ENCODE measurements at regions not wholly inside any gene's neighbourhood (a gene's known extent, or its start where the extent isn't known, plus 50 kb on each side); places are given as distances from the start of the nearest gene placed in this dataset.

- no peaks in the 10 kb centered on the region for H3K4me1 ChIP-seq (ENCODE audit: control insufficient read depth, low read length)
- no peaks in the 10 kb centered on the region for H3K9me2 ChIP-seq (replicated peaks; ENCODE audit: control insufficient read depth, low read length)
- H3K79me2 ChIP-seq (ENCODE audit: control insufficient read depth, low read length), result no peaks in the 10 kb centered on the region
- no peaks in the 10 kb centered on the region for H3F3A ChIP-seq (ENCODE audit: control insufficient read depth, insufficient read depth)
- no peak overlapping the region for H3K4me3 ChIP-seq (ENCODE audit: low read length)
- TF ChIP-seq CTCF (IDR thresholded peaks at IDR 0.05; ENCODE audit: low read depth, low read length, poor library complexity, severe bottlenecking) (no peak), EZH2phosphoT487 (IDR thresholded peaks at IDR 0.05; ENCODE audit: borderline replicate concordance, low read length) (no peak)
- H4K20me1 ChIP-seq (ENCODE audit: control insufficient read depth, insufficient read depth, low read depth, low read length), result no peaks in the 10 kb centered on the region
- no peak overlapping the region for H3K27ac ChIP-seq (ENCODE audit: low read depth, low read length)
- H3K4me2 ChIP-seq (ENCODE audit: low read length), result no peak overlapping the region
- no peaks in the 10 kb centered on the region for H3K36me3 ChIP-seq (ENCODE audit: control insufficient read depth, low read length)
- H3K27me3 ChIP-seq (ENCODE audit: control insufficient read depth, low read length), result no peaks in the 10 kb centered on the region
- no peaks in the 10 kb centered on the region for H3K9me3 ChIP-seq (ENCODE audit: control insufficient read depth, insufficient read depth, low read length)
Observed at GRCh38 chr2:19656011-19656410, 245.8 kb downstream of the TTC32 start.

GRCh38 chr2:19654310-19655090 is 247.3 kb downstream of the TTC32 start:
- Histone ChIP-seq H3K27ac (ENCODE audit: low read depth, low read length) (no peak overlapping the region), H3K4me3 (ENCODE audit: low read length) (no peak overlapping the region), H3K9me2 (replicated peaks; ENCODE audit: control insufficient read depth, low read length) (no peaks in the 10 kb centered on the region), H3K4me2 (ENCODE audit: low read length) (no peak overlapping the region), H3F3A (ENCODE audit: control insufficient read depth, insufficient read depth) (no peaks in the 10 kb centered on the region), H3K79me2 (ENCODE audit: control insufficient read depth, low read length) (no peaks in the 10 kb centered on the region), H3K4me1 (ENCODE audit: control insufficient read depth, low read length) (no peaks in the 10 kb centered on the region), H3K27me3 (ENCODE audit: control insufficient read depth, low read length) (no peaks in the 10 kb centered on the region), H3K9me3 (ENCODE audit: control insufficient read depth, insufficient read depth, low read length) (no peaks in the 10 kb centered on the region), H4K20me1 (ENCODE audit: control insufficient read depth, insufficient read depth, low read depth, low read length) (no peaks in the 10 kb centered on the region), H3K36me3 (ENCODE audit: control insufficient read depth, low read length) (no peaks in the 10 kb centered on the region)
- TF ChIP-seq CTCF (IDR thresholded peaks at IDR 0.05; ENCODE audit: low read depth, low read length, poor library complexity, severe bottlenecking), result no peak
- no peak for TF ChIP-seq EZH2phosphoT487 (IDR thresholded peaks at IDR 0.05; ENCODE audit: borderline replicate concordance, low read length)

GRCh38 chr2:19653509-19653908 is 248.3 kb downstream of the TTC32 start:
- no peak for TF ChIP-seq EZH2phosphoT487 (IDR thresholded peaks at IDR 0.05; ENCODE audit: borderline replicate concordance, low read length)
- no peak for TF ChIP-seq CTCF (IDR thresholded peaks at IDR 0.05; ENCODE audit: low read depth, low read length, poor library complexity, severe bottlenecking)
- no peaks in the 10 kb centered on the region for H3K9me3 ChIP-seq (ENCODE audit: control insufficient read depth, insufficient read depth, low read length)
- no peaks in the 10 kb centered on the region for H3K9me2 ChIP-seq (replicated peaks; ENCODE audit: control insufficient read depth, low read length)

More at GRCh38 chr2:19653509-19653908, 248.3 kb downstream of the TTC32 start:
- Histone ChIP-seq H3K27me3 (ENCODE audit: control insufficient read depth, low read length) (no peaks in the 10 kb centered on the region), H3K4me2 (ENCODE audit: low read length) (no peak overlapping the region), H3K36me3 (ENCODE audit: control insufficient read depth, low read length) (no peaks in the 10 kb centered on the region), H3K79me2 (ENCODE audit: control insufficient read depth, low read length) (no peaks in the 10 kb centered on the region), H3K4me3 (ENCODE audit: low read length) (no peak overlapping the region), H3F3A (ENCODE audit: control insufficient read depth, insufficient read depth) (no peaks in the 10 kb centered on the region), H4K20me1 (ENCODE audit: control insufficient read depth, insufficient read depth, low read depth, low read length) (no peaks in the 10 kb centered on the region), H3K27ac (ENCODE audit: low read depth, low read length) (no peak overlapping the region), H3K4me1 (ENCODE audit: control insufficient read depth, low read length) (no peaks in the 10 kb centered on the region)

All from DOHH2 (cell line).